Endothelial cell (in vitro differentiated cells): ENCODE measurements at regions not wholly inside any gene's neighbourhood (a gene's known extent, or its start where the extent isn't known, plus 50 kb on each side); places are given as distances from the start of the nearest gene placed in this dataset.

Experiments used
- DNase-seq: peaks from one replicate; pipeline ENCODE4 v3.0.0; 2021; ENCODE audit warnings: low spot score
- H3K27ac Mint-ChIP-seq: one replicate; pipeline ENCODE4 v1.8.0; 2021; ENCODE audit warnings: mixed read lengths, inconsistent platforms; ENCODE audit not compliant: unreplicated experiment
- H3K27me3 Mint-ChIP-seq: one replicate; pipeline ENCODE4 v1.8.0; 2021; ENCODE audit warnings: mild to moderate bottlenecking, moderate library complexity, mixed read lengths, inconsistent platforms; ENCODE audit not compliant: unreplicated experiment
- H3K36me3 Mint-ChIP-seq: one replicate; pipeline ENCODE4 v1.8.0; 2021; ENCODE audit warnings: mild to moderate bottlenecking, low read depth, mixed read lengths, inconsistent platforms; ENCODE audit not compliant: unreplicated experiment
- H3K4me1 Mint-ChIP-seq: one replicate; pipeline ENCODE4 v1.8.0; 2021; ENCODE audit warnings: mild to moderate bottlenecking, mixed read lengths, inconsistent platforms; ENCODE audit not compliant: unreplicated experiment
- H3K4me3 Mint-ChIP-seq: one replicate; pipeline ENCODE4 v1.8.0; 2021; ENCODE audit warnings: mild to moderate bottlenecking, mixed read lengths, inconsistent platforms; ENCODE audit not compliant: unreplicated experiment
- H3K9me3 Mint-ChIP-seq: one replicate; pipeline ENCODE4 v1.8.0; 2021; ENCODE audit warnings: mixed read lengths, inconsistent platforms; ENCODE audit not compliant: unreplicated experiment
- CTCF ChIP-seq: fragments of 200-600 bp; sonication (generic); IDR thresholded peaks from one replicate; pipeline ENCODE4 v1.5.0; 2021; ENCODE audit warnings: antibody characterized with exemption; ENCODE audit not compliant: unreplicated experiment

GRCh38 chr1:90798344-90798743 lies 81.2 kb upstream of the BARHL2 start:
- H3K9me3 Mint-ChIP-seq, result no peaks in the 10 kb centered on the region
- peaks cover 3% of the 10 kb centered on the region for H3K27me3 Mint-ChIP-seq
- H3K4me3 Mint-ChIP-seq, result no peak overlapping the region

GRCh38 chr1:90795431-90795830 lies 78.3 kb upstream of the BARHL2 start:
- H3K27me3 Mint-ChIP-seq, result peaks cover 1% of the 10 kb centered on the region
- no peak overlapping the region for H3K4me3 Mint-ChIP-seq
- no peak for TF ChIP-seq CTCF
- no peaks in the 10 kb centered on the region for H3K36me3 Mint-ChIP-seq
- no peaks in the 10 kb centered on the region for H3K9me3 Mint-ChIP-seq
- H3K4me1 Mint-ChIP-seq, result no peaks in the 10 kb centered on the region
- H3K27ac Mint-ChIP-seq, result no peak overlapping the region
- no peak for DNase-seq

More at GRCh38 chr1:90798344-90798743, 81.2 kb upstream of the BARHL2 start:
- Mint-ChIP-seq H3K27ac (no peak overlapping the region), H3K36me3 (no peaks in the 10 kb centered on the region), H3K4me1 (no peaks in the 10 kb centered on the region)
- DNase-seq, result no peak
- TF ChIP-seq CTCF, result no peak

GRCh38 chr1:90786709-90787108 lies 69.6 kb upstream of the BARHL2 start:
- Mint-ChIP-seq H3K4me1 (no peaks in the 10 kb centered on the region), H3K36me3 (no peaks in the 10 kb centered on the region), H3K27ac (no peak overlapping the region), H3K27me3 (no peaks in the 10 kb centered on the region), H3K4me3 (no peak overlapping the region), H3K9me3 (no peaks in the 10 kb centered on the region)
- DNase-seq, result no peak
- no peak for TF ChIP-seq CTCF

- no peak for DNase-seq
- H3K27ac Mint-ChIP-seq, result no peak overlapping the region
- no peaks in the 10 kb centered on the region for H3K4me1 Mint-ChIP-seq
- H3K36me3 Mint-ChIP-seq, result no peaks in the 10 kb centered on the region
- H3K27me3 Mint-ChIP-seq, result no peaks in the 10 kb centered on the region
- no peak overlapping the region for H3K4me3 Mint-ChIP-seq
- TF ChIP-seq CTCF, result no peak
- H3K9me3 Mint-ChIP-seq, result no peaks in the 10 kb centered on the region
Observed at GRCh38 chr1:90784186-90784847, 67.2 kb upstream of the BARHL2 start.

- Mint-ChIP-seq H3K9me3 (no peaks in the 10 kb centered on the region), H3K4me1 (no peaks in the 10 kb centered on the region), H3K4me3 (no peak overlapping the region), H3K27ac (no peak overlapping the region), H3K27me3 (no peaks in the 10 kb centered on the region), H3K36me3 (no peaks in the 10 kb centered on the region)
- no peak for DNase-seq
- TF ChIP-seq CTCF, result no peak
Observed at GRCh38 chr1:90783181-90783580, 66.1 kb upstream of the BARHL2 start.
